Right cardiac atrium (tissue), 5 donors: ENCODE measurements at regions not wholly inside any gene's neighbourhood (a gene's known extent, or its start where the extent isn't known, plus 50 kb on each side); places are given as distances from the start of the nearest gene placed in this dataset.
"Not testable (repeated sequence)": the region's sequence is repeated elsewhere in the genome, so short reads cannot be mapped to it uniquely, and the experiment has no call there.

Experiments
- ATAC-seq, 2 donors: fragments of 200-7000 bp; cut with Tn5 transposase; one replicate each; pipeline versions ENCODE4 v1.8.0 to v1.9.1; 2020; ENCODE audit warnings: moderate library complexity in 2 of 2, mild to moderate bottlenecking in 1 of 2
- DNase-seq, 3 donors: peaks; one replicate each; pipeline ENCODE4 v3.0.0-alpha.2; 2020
- H3K27ac ChIP-seq: one replicate; pipeline ENCODE4 v1.5.1; 2013; ENCODE audit warnings: mild to moderate bottlenecking, low read length, control low read depth, moderate library complexity
- H3K27me3 ChIP-seq: one replicate; pipeline ENCODE4 v1.6.1; 2013; ENCODE audit not compliant: control insufficient read depth, insufficient read depth
- H3K4me1 ChIP-seq: one replicate; pipeline ENCODE4 v1.6.1; 2013; ENCODE audit warnings: low read length; ENCODE audit not compliant: control insufficient read depth, insufficient read depth
- H3K4me3 ChIP-seq: one replicate; pipeline ENCODE4 v1.5.1; 2013; ENCODE audit warnings: low read length, control low read depth
- H3K9me3 ChIP-seq: one replicate; pipeline ENCODE4 v1.6.1; 2013; ENCODE audit warnings: low read length; ENCODE audit not compliant: control insufficient read depth
- WGBS: extraction: QIAGEN DNeasy Blood & Tissue Kit; methylation state at CpG from one replicate; pipeline ENCODE4 v1.1.7; 2013; 5-methylcytosine and 5-hydroxymethylcytosine counted together
- intact Hi-C, 4 donors: fragments of 100-400 bp; cut with DNase I; formaldehyde crosslinking; loops; one replicate each; pipeline versions ENCODE4 v1.11.0 to v1.14.0; 2022 to 2023
- donor health status: healthy with polysubstance abuse.
- donor health status: DM: no; HTN: yes; CAD: no.
- donor health status: DM: no; HTN: no; CAD: no.
- donor health status: DM: no; HTN: yes; CAD: no; lungs with severe emphysema.
- donor health status: DM: yes; HTN: yes; CAD: no.

- no peaks in the 10 kb centered on the region for H3K4me1 ChIP-seq
- intact Hi-C loops, result no loop called here
- H3K9me3 ChIP-seq, result no peaks in the 10 kb centered on the region
- H3K27ac ChIP-seq, result no peak overlapping the region
- H3K27me3 ChIP-seq, result no peaks in the 10 kb centered on the region
- no peak for ATAC-seq
- WGBS, result 67% methylated on average over 1 of the region's 1 CpG
- no peak overlapping the region for H3K4me3 ChIP-seq
- no peak for DNase-seq
These were observed 201.6 kb upstream of the CMC1 start for GRCh38 chr3:28039829-28040228.

- no peaks in the 10 kb centered on the region for H3K9me3 ChIP-seq
- H3K4me3 ChIP-seq, result no peak overlapping the region
- no peaks in the 10 kb centered on the region for H3K27me3 ChIP-seq
- DNase-seq, result no peak
- no peaks in the 10 kb centered on the region for H3K4me1 ChIP-seq
- intact Hi-C loops, result no loop called here
- WGBS, result 59% methylated on average over 2 of the region's 2 CpGs
- no peak overlapping the region for H3K27ac ChIP-seq
- ATAC-seq, result no peak
These were observed 199.3 kb upstream of the CMC1 start for GRCh38 chr3:28042095-28042635.

GRCh38 chr3:28042707-28043106, 198.7 kb upstream of the CMC1 start:
- intact Hi-C loops, result no loop called here
- no peaks in the 10 kb centered on the region for H3K27me3 ChIP-seq
- no peaks in the 10 kb centered on the region for H3K4me1 ChIP-seq
- DNase-seq, result no peak
- H3K9me3 ChIP-seq, result no peaks in the 10 kb centered on the region
- 47% methylated on average over 1 of the region's 1 CpG for WGBS
- ATAC-seq, result no peak
- H3K27ac ChIP-seq, result no peak overlapping the region
- no peak overlapping the region for H3K4me3 ChIP-seq

GRCh38 chr3:28050120-28050519, 191.3 kb upstream of the CMC1 start:
- DNase-seq, result no peak
- H3K4me3 ChIP-seq, result no peak overlapping the region
- WGBS, result 74% methylated on average over 3 of the region's 3 CpGs
- no peaks in the 10 kb centered on the region for H3K4me1 ChIP-seq
- H3K9me3 ChIP-seq, result no peaks in the 10 kb centered on the region
- intact Hi-C loops, result no loop called here
- no peak overlapping the region for H3K27ac ChIP-seq
- no peak for ATAC-seq
- no peaks in the 10 kb centered on the region for H3K27me3 ChIP-seq

GRCh38 chr3:28050885-28051284, 190.5 kb upstream of the CMC1 start:
- Histone ChIP-seq H3K27me3 (no peaks in the 10 kb centered on the region), H3K27ac (no peak overlapping the region), H3K4me1 (no peaks in the 10 kb centered on the region), H3K4me3 (no peak overlapping the region), H3K9me3 (no peaks in the 10 kb centered on the region)
- no peak for ATAC-seq
- intact Hi-C loops, result no loop called here
- no peak for DNase-seq
- WGBS, result 81% methylated on average over 2 of the region's 2 CpGs

GRCh38 chr3:28053759-28054158, 187.7 kb upstream of the CMC1 start:
- no peaks in the 10 kb centered on the region for H3K4me1 ChIP-seq
- WGBS, result 13% methylated on average over 1 of the region's 1 CpG

GRCh38 chr3:28056806-28057205, 184.6 kb upstream of the CMC1 start:
- H3K4me1 ChIP-seq, result no peaks in the 10 kb centered on the region
- no peak for DNase-seq
- no peaks in the 10 kb centered on the region for H3K27me3 ChIP-seq
- no peaks in the 10 kb centered on the region for H3K9me3 ChIP-seq
- no peak overlapping the region for H3K4me3 ChIP-seq
- intact Hi-C loops, result no loop called here
- H3K27ac ChIP-seq, result no peak overlapping the region
- 74% methylated on average over 2 of the region's 2 CpGs for WGBS
- ATAC-seq, result no peak

More at GRCh38 chr3:28053759-28054158, 187.7 kb upstream of the CMC1 start:
- H3K9me3 ChIP-seq, result no peaks in the 10 kb centered on the region
- intact Hi-C loops, result no loop called here
- no peak for ATAC-seq
- no peaks in the 10 kb centered on the region for H3K27me3 ChIP-seq
- H3K4me3 ChIP-seq, result no peak overlapping the region
- H3K27ac ChIP-seq, result no peak overlapping the region
- no peak for DNase-seq

GRCh38 chr3:28057539-28057938, 183.9 kb upstream of the CMC1 start:
- Histone ChIP-seq H3K9me3 (no peaks in the 10 kb centered on the region), H3K27me3 (no peaks in the 10 kb centered on the region), H3K27ac (no peak overlapping the region), H3K4me1 (no peaks in the 10 kb centered on the region), H3K4me3 (no peak overlapping the region)
- intact Hi-C loops, result no loop called here
- DNase-seq (no peak), ATAC-seq (no peak)
- 48% methylated on average over 2 of the region's 2 CpGs for WGBS

- ATAC-seq, H3K27ac ChIP-seq, H3K4me3 ChIP-seq, intact Hi-C loops, H3K4me1 ChIP-seq, H3K9me3 ChIP-seq, DNase-seq, H3K27me3 ChIP-seq: not testable (repeated sequence)
- WGBS, result 90% methylated on average over 24 of the region's 25 CpGs
These were observed 182.2 kb upstream of the CMC1 start for GRCh38 chr3:28059199-28059598.

GRCh38 chr3:28066020-28066419, 175.4 kb upstream of the CMC1 start:
- Histone ChIP-seq H3K4me3 (no peak overlapping the region), H3K4me1 (no peaks in the 10 kb centered on the region), H3K9me3 (no peaks in the 10 kb centered on the region), H3K27ac (no peak overlapping the region), H3K27me3 (no peaks in the 10 kb centered on the region)
- WGBS, result 92% methylated on average over 5 of the region's 5 CpGs
- DNase-seq, result no peak
- no peak for ATAC-seq
- intact Hi-C loops, result no loop called here

GRCh38 chr3:28067014-28067413, 174.4 kb upstream of the CMC1 start:
- intact Hi-C loops, result no loop called here
- DNase-seq (no peak), ATAC-seq (no peak)
- WGBS, result 89% methylated on average over 2 of the region's 2 CpGs
- Histone ChIP-seq H3K27me3 (no peaks in the 10 kb centered on the region), H3K4me1 (no peaks in the 10 kb centered on the region), H3K4me3 (no peak overlapping the region), H3K9me3 (no peaks in the 10 kb centered on the region), H3K27ac (no peak overlapping the region)

GRCh38 chr3:28068342-28068741, 173.1 kb upstream of the CMC1 start:
- intact Hi-C loops, result no loop called here

More at GRCh38 chr3:28068342-28068741, 173.1 kb upstream of the CMC1 start:
- 65% methylated on average over 2 of the region's 2 CpGs for WGBS
- Histone ChIP-seq H3K4me1 (no peaks in the 10 kb centered on the region), H3K27ac (no peak overlapping the region), H3K4me3 (no peak overlapping the region), H3K9me3 (no peaks in the 10 kb centered on the region), H3K27me3 (no peaks in the 10 kb centered on the region)
- no peak for DNase-seq
- ATAC-seq, result no peak
